ENCODE measurements at regions not wholly inside any gene's neighbourhood (a gene's known extent, or its start where the extent isn't known, plus 50 kb on each side); places are given as distances from the start of the nearest gene placed in this dataset.

GRCh38 chr4:81740487-81740886 lies 268.8 kb upstream of the RASGEF1B start:
- no peak for ATAC-seq (ENCODE audit: insufficient read depth, low FRiP score)

GRCh38 chr4:81738891-81739290 lies 267.2 kb upstream of the RASGEF1B start:
- DNase-seq (no peak), ATAC-seq (ENCODE audit: insufficient read depth, low FRiP score) (no peak)
- no peaks in the 10 kb centered on the region for H3K9me3 ChIP-seq (ENCODE audit: control insufficient read depth in 4 of 4, insufficient read depth in 3 of 4, low read length in 3 of 4)
- no peaks in the 10 kb centered on the region for H3K36me3 ChIP-seq (ENCODE audit: control insufficient read depth in 4 of 4, insufficient read depth in 4 of 4, low read length in 4 of 4)
- no peaks in the 10 kb centered on the region for H3K4me1 ChIP-seq (ENCODE audit: control insufficient read depth in 5 of 5, insufficient read depth in 5 of 5, low read length in 5 of 5)
- H3K4me3 ChIP-seq, result no peak overlapping the region
- no peak for TF ChIP-seq CTCF (IDR thresholded peaks at IDR 0.05; ENCODE audit: control extremely low read depth, extremely low read depth)
- no peaks in the 10 kb centered on the region for H3K27me3 ChIP-seq (ENCODE audit: control insufficient read depth in 3 of 3, insufficient read depth in 3 of 3, low read length in 2 of 3)
- H3K27ac ChIP-seq (ENCODE audit: low read depth in 1 of 2, low read length in 1 of 2), result no peak overlapping the region
- no peak overlapping the region for H3K9ac ChIP-seq (ENCODE audit: insufficient read depth in 1 of 2, low read length in 2 of 2)

More at GRCh38 chr4:81740487-81740886, 268.8 kb upstream of the RASGEF1B start:
- H3K9me3 ChIP-seq (ENCODE audit: control insufficient read depth in 4 of 4, insufficient read depth in 3 of 4, low read length in 3 of 4), result no peaks in the 10 kb centered on the region
- H3K27ac ChIP-seq (ENCODE audit: low read depth in 1 of 2, low read length in 1 of 2), result no peak overlapping the region
- H3K27me3 ChIP-seq (ENCODE audit: control insufficient read depth in 3 of 3, insufficient read depth in 3 of 3, low read length in 2 of 3), result no peaks in the 10 kb centered on the region
- H3K4me3 ChIP-seq, result no peak overlapping the region
- no peak for DNase-seq
- no peak for TF ChIP-seq CTCF (IDR thresholded peaks at IDR 0.05; ENCODE audit: control extremely low read depth, extremely low read depth)
- H3K9ac ChIP-seq (ENCODE audit: insufficient read depth in 1 of 2, low read length in 2 of 2), result no peak overlapping the region
- no peaks in the 10 kb centered on the region for H3K4me1 ChIP-seq (ENCODE audit: control insufficient read depth in 5 of 5, insufficient read depth in 5 of 5, low read length in 5 of 5)
- no peaks in the 10 kb centered on the region for H3K36me3 ChIP-seq (ENCODE audit: control insufficient read depth in 4 of 4, insufficient read depth in 4 of 4, low read length in 4 of 4)

GRCh38 chr4:81737865-81738559 lies 266.3 kb upstream of the RASGEF1B start:
- H3K9ac ChIP-seq (ENCODE audit: insufficient read depth in 1 of 2, low read length in 2 of 2), result no peak overlapping the region
- TF ChIP-seq CTCF (IDR thresholded peaks at IDR 0.05; ENCODE audit: control extremely low read depth, extremely low read depth), result no peak
- WGBS, 2 donors, result 89 to 90% methylated on average over 2 of the region's 2 CpGs
- H3K9me3 ChIP-seq (ENCODE audit: control insufficient read depth in 4 of 4, insufficient read depth in 3 of 4, low read length in 3 of 4), result no peaks in the 10 kb centered on the region
- H3K36me3 ChIP-seq (ENCODE audit: control insufficient read depth in 4 of 4, insufficient read depth in 4 of 4, low read length in 4 of 4), result no peaks in the 10 kb centered on the region
- no peaks in the 10 kb centered on the region for H3K27me3 ChIP-seq (ENCODE audit: control insufficient read depth in 3 of 3, insufficient read depth in 3 of 3, low read length in 2 of 3)
- no peak for DNase-seq
- ATAC-seq (ENCODE audit: insufficient read depth, low FRiP score), result no peak
- H3K27ac ChIP-seq (ENCODE audit: low read depth in 1 of 2, low read length in 1 of 2), result no peak overlapping the region
- no peak overlapping the region for H3K4me3 ChIP-seq
- H3K4me1 ChIP-seq (ENCODE audit: control insufficient read depth in 5 of 5, insufficient read depth in 5 of 5, low read length in 5 of 5), result no peaks in the 10 kb centered on the region

GRCh38 chr4:81736324-81736723 lies 264.6 kb upstream of the RASGEF1B start:
- Histone ChIP-seq H3K9me3 (ENCODE audit: control insufficient read depth in 4 of 4, insufficient read depth in 3 of 4, low read length in 3 of 4) (no peaks in the 10 kb centered on the region), H3K4me1 (ENCODE audit: control insufficient read depth in 5 of 5, insufficient read depth in 5 of 5, low read length in 5 of 5) (no peaks in the 10 kb centered on the region), H3K4me3 (no peak overlapping the region), H3K27ac (ENCODE audit: low read depth in 1 of 2, low read length in 1 of 2) (no peak overlapping the region), H3K36me3 (ENCODE audit: control insufficient read depth in 4 of 4, insufficient read depth in 4 of 4, low read length in 4 of 4) (no peaks in the 10 kb centered on the region), H3K27me3 (ENCODE audit: control insufficient read depth in 3 of 3, insufficient read depth in 3 of 3, low read length in 2 of 3) (no peaks in the 10 kb centered on the region), H3K9ac (ENCODE audit: insufficient read depth in 1 of 2, low read length in 2 of 2) (no peak overlapping the region)
- ATAC-seq (ENCODE audit: insufficient read depth, low FRiP score) (no peak), DNase-seq (no peak)
- TF ChIP-seq CTCF (IDR thresholded peaks at IDR 0.05; ENCODE audit: control extremely low read depth, extremely low read depth), result no peak
- WGBS, 2 donors, result 83 to 100% methylated on average over 2 of the region's 2 CpGs
